Stimulated activated CD8-positive, alpha-beta memory T cell treated with anti-CD3 and anti-CD28 coated beads, Interleukin-15, amount 100 ng/mL, for 48 hours (primary cell): ENCODE measurements at regions not wholly inside any gene's neighbourhood (a gene's known extent, or its start where the extent isn't known, plus 50 kb on each side); places are given as distances from the start of the nearest gene placed in this dataset.
A peak's percentile ranks its signal among the peaks of the same experiment; 100 is the strongest.
"Not testable (repeated sequence)": the region's sequence is repeated elsewhere in the genome, so short reads cannot be mapped to it uniquely, and the experiment has no call there.

Experiments used
- DNase-seq, 2 donors: peaks; one replicate each; pipeline ENCODE4 v3.0.0-alpha.2; 2020; ENCODE audit warnings: low read depth in 2 of 2

GRCh38 chr7:97928844-97929243 lies 56.6 kb upstream of the ASNS start:
- DNase-seq: not testable (repeated sequence)

- peak; percentile 45 to 49 for DNase-seq
These were observed 55.9 kb upstream of the ASNS start for GRCh38 chr7:97927790-97928748.
